ENCODE measurements at regions not wholly inside any gene's neighbourhood (a gene's known extent, or its start where the extent isn't known, plus 50 kb on each side); places are given as distances from the start of the nearest gene placed in this dataset.

DNA sequence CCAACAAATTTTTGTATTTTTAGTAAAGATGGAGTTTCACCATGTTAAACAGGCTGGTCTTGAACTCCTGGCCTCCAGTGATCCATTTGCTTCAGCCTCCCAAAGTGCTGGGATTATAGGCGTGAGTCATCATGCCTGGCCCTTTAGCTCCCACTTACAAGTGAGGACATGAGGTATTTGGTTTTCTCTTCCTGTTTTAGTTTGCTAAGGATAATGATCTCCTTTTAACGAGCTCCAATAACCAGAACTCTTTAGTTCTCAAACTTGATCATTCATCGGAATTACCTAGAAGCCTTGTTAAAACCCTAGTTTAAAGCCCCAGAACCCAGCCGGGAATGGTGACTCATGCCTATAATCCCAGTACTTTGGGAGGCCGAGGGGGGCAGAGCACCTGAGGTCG lies 481.4 kb downstream of the TYW1 start:
- TF ChIP-seq POLR2A (IDR thresholded peaks at IDR 0.05), result no peak
- TF ChIP-seq, protein P1, sequence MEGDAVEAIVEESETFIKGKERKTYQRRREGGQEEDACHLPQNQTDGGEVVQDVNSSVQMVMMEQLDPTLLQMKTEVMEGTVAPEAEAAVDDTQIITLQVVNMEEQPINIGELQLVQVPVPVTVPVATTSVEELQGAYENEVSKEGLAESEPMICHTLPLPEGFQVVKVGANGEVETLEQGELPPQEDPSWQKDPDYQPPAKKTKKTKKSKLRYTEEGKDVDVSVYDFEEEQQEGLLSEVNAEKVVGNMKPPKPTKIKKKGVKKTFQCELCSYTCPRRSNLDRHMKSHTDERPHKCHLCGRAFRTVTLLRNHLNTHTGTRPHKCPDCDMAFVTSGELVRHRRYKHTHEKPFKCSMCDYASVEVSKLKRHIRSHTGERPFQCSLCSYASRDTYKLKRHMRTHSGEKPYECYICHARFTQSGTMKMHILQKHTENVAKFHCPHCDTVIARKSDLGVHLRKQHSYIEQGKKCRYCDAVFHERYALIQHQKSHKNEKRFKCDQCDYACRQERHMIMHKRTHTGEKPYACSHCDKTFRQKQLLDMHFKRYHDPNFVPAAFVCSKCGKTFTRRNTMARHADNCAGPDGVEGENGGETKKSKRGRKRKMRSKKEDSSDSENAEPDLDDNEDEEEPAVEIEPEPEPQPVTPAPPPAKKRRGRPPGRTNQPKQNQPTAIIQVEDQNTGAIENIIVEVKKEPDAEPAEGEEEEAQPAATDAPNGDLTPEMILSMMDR (IDR thresholded peaks at IDR 0.05), result no peak

Data from gastroesophageal sphincter (tissue), 3 donors.